DOHH2 (cell line): ENCODE measurements at regions not wholly inside any gene's neighbourhood (a gene's known extent, or its start where the extent isn't known, plus 50 kb on each side); places are given as distances from the start of the nearest gene placed in this dataset.

Experiments used
- H3F3A ChIP-seq: fragments of 200-600 bp; sonication (generic), shearing (Covaris generic); 2 replicates; pipeline ENCODE4 v1.6.0; 2016; ENCODE audit warnings: antibody characterized with exemption, mild to moderate bottlenecking; ENCODE audit not compliant: control insufficient read depth, insufficient read depth
- H3K27ac ChIP-seq: fragments of 200-600 bp; sonication (generic); 2 replicates; pipeline ENCODE4 v1.5.1; 2014; ENCODE audit warnings: low read depth, mild to moderate bottlenecking, low read length, moderate library complexity
- H3K27me3 ChIP-seq: fragments of 200-600 bp; sonication (generic); 2 replicates; pipeline ENCODE4 v1.6.1; 2014; ENCODE audit warnings: mild to moderate bottlenecking, low read length, mixed read lengths; ENCODE audit not compliant: control insufficient read depth
- H3K36me3 ChIP-seq: fragments of 200-600 bp; sonication (generic); 2 replicates; pipeline ENCODE4 v1.6.1; 2014; ENCODE audit warnings: mild to moderate bottlenecking, low read length, moderate library complexity, mixed read lengths; ENCODE audit not compliant: control insufficient read depth
- H3K4me1 ChIP-seq: fragments of 200-600 bp; sonication (generic); 2 replicates; pipeline ENCODE4 v1.6.1; 2014; ENCODE audit warnings: mild to moderate bottlenecking, low read length, mixed read lengths; ENCODE audit not compliant: control insufficient read depth
- H3K4me2 ChIP-seq: fragments of 200-600 bp; sonication (generic); 2 replicates; pipeline ENCODE4 v1.6.0; 2014; ENCODE audit warnings: mild to moderate bottlenecking, low read length, moderate library complexity
- H3K4me3 ChIP-seq: fragments of 200-600 bp; sonication (generic); 2 replicates; pipeline ENCODE4 v1.5.1; 2014; ENCODE audit warnings: mild to moderate bottlenecking, low read length, mixed read lengths
- H3K79me2 ChIP-seq: fragments of 200-600 bp; sonication (generic); 2 replicates; pipeline ENCODE4 v1.6.1; 2014; ENCODE audit warnings: mild to moderate bottlenecking, low read length, mixed read lengths; ENCODE audit not compliant: control insufficient read depth
- H3K9me2 ChIP-seq: fragments of 200-600 bp; sonication (generic); replicated peaks from 2 replicates; pipeline ENCODE4 v1.6.1; 2014; ENCODE audit warnings: mild to moderate bottlenecking, low read length, mixed read lengths; ENCODE audit not compliant: control insufficient read depth
- H3K9me3 ChIP-seq: fragments of 200-600 bp; sonication (generic); 2 replicates; pipeline ENCODE4 v1.6.1; 2014; ENCODE audit warnings: antibody characterized with exemption, low read length, mixed read lengths; ENCODE audit not compliant: control insufficient read depth, insufficient read depth
- H4K20me1 ChIP-seq: fragments of 200-600 bp; sonication (generic); 2 replicates; pipeline ENCODE4 v1.6.0; 2014; ENCODE audit warnings: low read depth, mild to moderate bottlenecking, antibody characterized with exemption, low read length, moderate library complexity; ENCODE audit not compliant: control insufficient read depth, insufficient read depth
- EZH2phosphoT487 ChIP-seq: fragments of 200-600 bp; sonication (generic); IDR thresholded peaks from 2 replicates; pipeline ENCODE4 v1.6.1; 2017; ENCODE audit warnings: borderline replicate concordance, mild to moderate bottlenecking, antibody characterized with exemption, low read length, moderate library complexity, mixed read lengths
- TF ChIP-seq, protein P1 (sequence below): fragments of 200-600 bp; sonication (generic); IDR thresholded peaks from one replicate; pipeline ENCODE4 v1.5.1; 2014; ENCODE audit warnings: antibody characterized with exemption, mild to moderate bottlenecking, low read depth, low read length; ENCODE audit not compliant: poor library complexity, severe bottlenecking

DNA sequence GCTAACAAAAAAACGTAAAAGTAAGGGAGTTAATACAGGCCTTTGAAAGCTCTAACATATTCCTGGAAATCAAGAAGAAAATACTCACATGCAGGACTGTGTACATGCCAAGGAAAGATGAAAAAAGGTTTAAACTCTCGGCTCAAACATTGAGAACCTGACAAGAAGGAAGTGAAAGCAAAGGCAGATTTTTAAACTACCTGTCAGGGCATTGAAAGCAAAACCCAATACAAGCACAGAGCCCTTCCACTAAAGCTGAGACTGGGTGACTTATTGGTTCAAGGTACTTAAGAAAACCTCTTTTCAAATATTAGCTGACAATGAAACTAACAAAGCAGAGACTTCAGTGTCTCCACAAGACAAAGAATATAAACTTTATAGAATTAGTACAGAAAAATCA, 313.0 kb upstream of the GRID2 start:
- H3K36me3 ChIP-seq = no peaks in the 10 kb centered on the region
- no peaks in the 10 kb centered on the region for H3K4me1 ChIP-seq
- no peaks in the 10 kb centered on the region for H3F3A ChIP-seq
- H3K9me3 ChIP-seq = no peaks in the 10 kb centered on the region
- H4K20me1 ChIP-seq = no peaks in the 10 kb centered on the region
- H3K79me2 ChIP-seq = no peaks in the 10 kb centered on the region
- no peak overlapping the region for H3K4me3 ChIP-seq
- H3K27me3 ChIP-seq = no peaks in the 10 kb centered on the region
- H3K27ac ChIP-seq = no peak overlapping the region
- no peak overlapping the region for H3K4me2 ChIP-seq
- TF ChIP-seq, protein P1, sequence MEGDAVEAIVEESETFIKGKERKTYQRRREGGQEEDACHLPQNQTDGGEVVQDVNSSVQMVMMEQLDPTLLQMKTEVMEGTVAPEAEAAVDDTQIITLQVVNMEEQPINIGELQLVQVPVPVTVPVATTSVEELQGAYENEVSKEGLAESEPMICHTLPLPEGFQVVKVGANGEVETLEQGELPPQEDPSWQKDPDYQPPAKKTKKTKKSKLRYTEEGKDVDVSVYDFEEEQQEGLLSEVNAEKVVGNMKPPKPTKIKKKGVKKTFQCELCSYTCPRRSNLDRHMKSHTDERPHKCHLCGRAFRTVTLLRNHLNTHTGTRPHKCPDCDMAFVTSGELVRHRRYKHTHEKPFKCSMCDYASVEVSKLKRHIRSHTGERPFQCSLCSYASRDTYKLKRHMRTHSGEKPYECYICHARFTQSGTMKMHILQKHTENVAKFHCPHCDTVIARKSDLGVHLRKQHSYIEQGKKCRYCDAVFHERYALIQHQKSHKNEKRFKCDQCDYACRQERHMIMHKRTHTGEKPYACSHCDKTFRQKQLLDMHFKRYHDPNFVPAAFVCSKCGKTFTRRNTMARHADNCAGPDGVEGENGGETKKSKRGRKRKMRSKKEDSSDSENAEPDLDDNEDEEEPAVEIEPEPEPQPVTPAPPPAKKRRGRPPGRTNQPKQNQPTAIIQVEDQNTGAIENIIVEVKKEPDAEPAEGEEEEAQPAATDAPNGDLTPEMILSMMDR = no peak
- TF ChIP-seq EZH2phosphoT487 = no peak
- no peaks in the 10 kb centered on the region; the same call in 1 of the 2 replicates for H3K9me2 ChIP-seq

GRCh38 chr4:91997045-91997444, 306.7 kb upstream of the GRID2 start:
- Histone ChIP-seq H3K9me3 (no peaks in the 10 kb centered on the region), H3K4me1 (no peaks in the 10 kb centered on the region), H3K27ac (no peak overlapping the region), H3K79me2 (no peaks in the 10 kb centered on the region), H3K36me3 (no peaks in the 10 kb centered on the region), H3K4me2 (no peak overlapping the region), H3K4me3 (no peak overlapping the region), H4K20me1 (no peaks in the 10 kb centered on the region), H3K27me3 (no peaks in the 10 kb centered on the region), H3F3A (no peaks in the 10 kb centered on the region), H3K9me2 (no peaks in the 10 kb centered on the region)
- TF ChIP-seq, protein P1 = no peak
- no peak for TF ChIP-seq EZH2phosphoT487

GRCh38 chr4:92012899-92013867, 290.6 kb upstream of the GRID2 start:
- Histone ChIP-seq H3K79me2 (no peaks in the 10 kb centered on the region), H3K27me3 (no peaks in the 10 kb centered on the region), H3K4me3 (no peak overlapping the region), H4K20me1 (no peaks in the 10 kb centered on the region), H3K36me3 (no peaks in the 10 kb centered on the region), H3K27ac (no peak overlapping the region), H3K4me1 (no peaks in the 10 kb centered on the region), H3F3A (no peaks in the 10 kb centered on the region), H3K4me2 (no peak overlapping the region), H3K9me3 (no peaks in the 10 kb centered on the region), H3K9me2 (no peaks in the 10 kb centered on the region)
- no peak for TF ChIP-seq EZH2phosphoT487
- TF ChIP-seq, protein P1 = no peak
